CD4-positive, alpha-beta T cell treated with Interferon alpha-2 for 1 hour (primary cell): ENCODE measurements at regions not wholly inside any gene's neighbourhood (a gene's known extent, or its start where the extent isn't known, plus 50 kb on each side); places are given as distances from the start of the nearest gene placed in this dataset.
A peak's percentile ranks its signal among the peaks of the same experiment; 100 is the strongest.

Experiments
- DNase-seq, 2 donors: peaks; one replicate each; pipeline ENCODE4 v3.0.0-alpha.2; 2020 to 2022

GRCh38 chr9:64622058-64622457 is 663.0 kb downstream of the FOXD4L5 start:
- peak in 1 of 2 donors; percentile 1 for DNase-seq
